HepG2 (cell line): ENCODE measurements at regions not wholly inside any gene's neighbourhood (a gene's known extent, or its start where the extent isn't known, plus 50 kb on each side); places are given as distances from the start of the nearest gene placed in this dataset.

ENCODE experiments used
- ATAC-seq: fragments of 200-7000 bp; cut with Tn5 transposase; 3 replicates; pipeline ENCODE4 v1.9.1; 2020; ENCODE audit warnings: mild to moderate bottlenecking, moderate library complexity
- BruUV-seq: library from RNA; stranded (reverse); fragments of 400-500 nt; replicated peaks from 2 replicates; lab custom pipeline; 2021; lab: Mats Ljungman, UMichigan
- CTCF ChIA-PET: fragments of 300-600 bp; formaldehyde crosslinking; extraction: SDS; loops from one replicate; lab custom pipeline; 2021; ENCODE audit warnings: low total read pairs, inconsistent platforms, low intra/inter-chr PET ratio; lab: Yijun Ruan, JAX
- POLR2A ChIA-PET: fragments of 350-600 bp; sonication (Branson Sonifier 250); formaldehyde crosslinking; loops from one replicate; lab custom pipeline; 2020; ENCODE audit warnings: antibody characterized with exemption, inconsistent platforms; lab: Yijun Ruan, JAX
- DNase-seq: peaks from one replicate; pipeline ENCODE4 v3.0.0-alpha.2; 2015; ENCODE audit warnings: low spot score
- FAIRE-seq: peaks from 3 replicates; lab custom pipeline; 2011; peaks lifted over from hg19 to GRCh38; lab: Jason Lieb, UNC
- H2AFZ ChIP-seq: one replicate; pipeline ENCODE4 v1.6.1; 2011; ENCODE audit warnings: low read length, inconsistent platforms
- H3K27ac ChIP-seq: fragments of 300-600 bp; 3 replicates; pipeline ENCODE4 v1.8.0; 2011; ENCODE audit warnings: mixed run types, mild to moderate bottlenecking, mixed read lengths, low read length, inconsistent platforms; ENCODE audit not compliant: insufficient read depth; ENCODE audit errors: extremely low read length
- H3K27me3 ChIP-seq, 2 experiments: fragments of 200-600 bp in 1 of 2; 2 replicates in 1 of 2; 3 replicates in 1 of 2; pipeline versions ENCODE4 v1.6.0 to v1.8.0; 2011; ENCODE audit warnings: low read length in 2 of 2, mild to moderate bottlenecking in 2 of 2, moderate library complexity in 2 of 2, inconsistent platforms in 1 of 2; ENCODE audit not compliant: insufficient read depth in 2 of 2, control insufficient read depth in 1 of 2
- H3K36me3 ChIP-seq, 2 experiments: fragments of 200-600 bp in 1 of 2; replicated peaks in 1 of 2; 2 replicates in 1 of 2; 3 replicates in 1 of 2; pipeline versions ENCODE4 v1.5.1 to v1.8.0; 2011; ENCODE audit warnings: low read length in 2 of 2, inconsistent platforms in 1 of 2; ENCODE audit not compliant: insufficient read depth in 2 of 2, control insufficient read depth in 1 of 2
- H3K4me1 ChIP-seq: 2 replicates; pipeline ENCODE4 v1.5.1; 2012; ENCODE audit warnings: low read length, inconsistent platforms; ENCODE audit not compliant: insufficient read depth
- H3K4me2 ChIP-seq: 2 replicates; pipeline ENCODE4 v1.6.0; 2011; ENCODE audit warnings: low read depth, low read length, inconsistent platforms
- H3K4me3 ChIP-seq, 3 experiments: fragments of 200-600 bp in 1 of 3; sonication (generic), shearing (Covaris generic) in 1 of 3; replicated peaks in 1 of 3; 2 replicates each; pipeline ENCODE4 v1.5.1; 2011 to 2016; ENCODE audit warnings: low read length in 3 of 3, inconsistent platforms in 2 of 3, low read depth in 2 of 3, mild to moderate bottlenecking in 2 of 3, control low read depth in 1 of 3, mixed read lengths in 1 of 3; ENCODE audit not compliant: insufficient read depth in 1 of 3
- H3K79me2 ChIP-seq: one replicate; pipeline ENCODE4 v1.6.1; 2011; ENCODE audit warnings: low read length, inconsistent platforms; ENCODE audit not compliant: insufficient read depth
- H3K9ac ChIP-seq: 2 replicates; pipeline ENCODE4 v1.6.0; 2011; ENCODE audit warnings: mild to moderate bottlenecking, low read depth, low read length, inconsistent platforms; ENCODE audit not compliant: insufficient read depth
- H3K9me3 ChIP-seq: 2 replicates; pipeline ENCODE4 v1.5.1; 2012; ENCODE audit warnings: mild to moderate bottlenecking, low read length
- H4K20me1 ChIP-seq: 2 replicates; pipeline ENCODE4 v1.6.0; 2011; ENCODE audit warnings: inconsistent platforms, mild to moderate bottlenecking, low read length, moderate library complexity; ENCODE audit not compliant: insufficient read depth
- CENPBD1 ChIP-seq: sonication (generic); formaldehyde crosslinking; IDR thresholded peaks from 2 replicates; pipeline ENCODE4 v1.8.0; 2022; ENCODE audit warnings: missing genetic modification reagents, low read depth, mild to moderate bottlenecking, borderline replicate concordance
- ELK4 ChIP-seq: sonication (generic); formaldehyde crosslinking; IDR thresholded peaks from 2 replicates; pipeline ENCODE4 v1.9.0; 2021; ENCODE audit warnings: missing genetic modification reagents, borderline replicate concordance
- FOXA1 ChIP-seq, 2 experiments: fragments of 450-650 bp in 1 of 2; sonication (generic) in 1 of 2; formaldehyde crosslinking in 1 of 2; IDR thresholded peaks; 2 replicates each; pipeline versions ENCODE4 v1.4.0 to v1.6.1; 2016 to 2020; ENCODE audit warnings: missing genetic modification reagents in 1 of 2
- KDM5A ChIP-seq: fragments of 200-600 bp; sonication (generic); IDR thresholded peaks from 2 replicates; pipeline ENCODE4 v1.7.0; 2018; ENCODE audit warnings: antibody characterized with exemption, mild to moderate bottlenecking, low read length, borderline replicate concordance
- NONO ChIP-seq, 2 experiments: fragments of 450-650 bp in 1 of 2; sonication (generic) in 1 of 2; formaldehyde crosslinking in 1 of 2; IDR thresholded peaks in 1 of 2; conservative IDR thresholded peaks in 1 of 2; 2 replicates each; pipeline versions ENCODE4 v1.6.1 to v1.8.0; 2017 to 2022; ENCODE audit warnings: mild to moderate bottlenecking in 1 of 2, missing genetic modification reagents in 1 of 2, moderate library complexity in 1 of 2
- PCBP2 ChIP-seq: fragments of 200-400 bp; formaldehyde crosslinking; optimal IDR thresholded peaks from 2 replicates; pipeline ENCODE3; 2018; ENCODE audit warnings: low read length, low read depth; ENCODE audit not compliant: poor library complexity, severe bottlenecking
- REPIN1 ChIP-seq: sonication (generic); formaldehyde crosslinking; IDR thresholded peaks from 2 replicates; pipeline ENCODE4 v1.8.0; 2022; ENCODE audit warnings: missing genetic modification reagents, low read depth, mild to moderate bottlenecking, borderline replicate concordance
- ZNF121 ChIP-seq: sonication (generic); formaldehyde crosslinking; IDR thresholded peaks from 2 replicates; pipeline ENCODE4 v1.5.0; 2020; ENCODE audit warnings: mild to moderate bottlenecking, missing genetic modification reagents
- ZSCAN12 ChIP-seq: sonication (generic); formaldehyde crosslinking; IDR thresholded peaks from 2 replicates; pipeline ENCODE4 v1.9.0; 2021; ENCODE audit warnings: mild to moderate bottlenecking, missing genetic modification reagents
- WGBS: methylation state at CpG from one replicate; pipeline ENCODE4 v1.1.6; 2017; ENCODE audit warnings: low lambda C conversion rate; 5-methylcytosine and 5-hydroxymethylcytosine counted together
- in situ Hi-C: cut with HindIII; loops from 2 replicates; pipeline ENCODE4 v1.10.0; 2017; ENCODE audit warnings: low pct_unique_long_range_greater_than_20kb; ENCODE audit not compliant: extremely low pct_ligation_motif_present
- intact Hi-C: fragments of 100-400 bp; cut with micrococcal nuclease; formaldehyde crosslinking; loops from one replicate; pipeline ENCODE4 v1.10.0; 2022; ENCODE audit not compliant: unreplicated experiment

GRCh38 chr19:53703361-53703760, 71.6 kb downstream of the DPRX start:
- Histone ChIP-seq H4K20me1 (no peaks in the 10 kb centered on the region), H3K4me2 (no peak overlapping the region), H3K9me3 (no peaks in the 10 kb centered on the region), H3K4me3 (no peak overlapping the region), H3K27me3 (peaks cover 0 to 14% of the 10 kb centered on the region in 2 experiments; a peak in 3 of 5 replicates), H3K9ac (no peak overlapping the region)
- no peak for DNase-seq
- no TSS peak for BruUV-seq
- in situ Hi-C loops, result no loop called here
- WGBS, result 40% methylated on average over 6 of the region's 6 CpGs
- POLR2A ChIA-PET, result no interaction called here
- FAIRE-seq, result no peak
- CTCF ChIA-PET, result no interaction called here
- TF ChIP-seq ZNF121 (CRISPR knock-in tag), result 0 out of 2 replicates have a peak, but pooled peaks have one; percentile 10
- no peak for TF ChIP-seq REPIN1 (CRISPR knock-in tag)
- TF ChIP-seq, all 625 proteins: peak for 1
- intact Hi-C loops, result no loop called here
- Histone ChIP-seq H3K79me2 (no peaks in the 10 kb centered on the region), H3K36me3 (no peaks in the 10 kb centered on the region), H3K27ac (no peak overlapping the region), H2AFZ (no peak overlapping the region), H3K4me1 (no peaks in the 10 kb centered on the region)
- ATAC-seq, result no peak

- no peak for FAIRE-seq
These were observed 72.2 kb downstream of the DPRX start for GRCh38 chr19:53704011-53704410.

More at GRCh38 chr19:53704011-53704410, 72.2 kb downstream of the DPRX start:
- POLR2A ChIA-PET, result no interaction called here
- Histone ChIP-seq H3K9me3 (no peaks in the 10 kb centered on the region), H2AFZ (no peak overlapping the region)
- in situ Hi-C loops, result no loop called here
- no peak for TF ChIP-seq NONO (IDR thresholded peaks at IDR 0.05)
- no peak for TF ChIP-seq NONO (CRISPR knock-in tag; conservative IDR thresholded peaks at IDR 0.05)
- no peak for TF ChIP-seq PCBP2
- TF ChIP-seq ZSCAN12 (CRISPR knock-in tag), result no peak
- no peak for TF ChIP-seq FOXA1 (IDR thresholded peaks at IDR 0.05)
- TF ChIP-seq FOXA1 (CRISPR knock-in tag; IDR thresholded peaks at IDR 0.05), result no peak
- no peak for TF ChIP-seq KDM5A
- no peak for TF ChIP-seq ELK4
- no peak for TF ChIP-seq CENPBD1 (CRISPR knock-in tag)
- TF ChIP-seq, all 625 proteins: peak for 0
- Histone ChIP-seq H3K27ac (no peak overlapping the region), H3K4me2 (no peak overlapping the region), H4K20me1 (no peaks in the 10 kb centered on the region), H3K27me3 (peaks cover 0 to 12% of the 10 kb centered on the region in 2 experiments; a peak in 3 of 5 replicates), H3K9ac (no peak overlapping the region), H3K4me3 (no peak overlapping the region), H3K36me3 (no peaks in the 10 kb centered on the region), H3K79me2 (no peaks in the 10 kb centered on the region), H3K4me1 (no peaks in the 10 kb centered on the region)
- WGBS, result 50% methylated on average over 8 of the region's 8 CpGs
- no TSS peak for BruUV-seq
- CTCF ChIA-PET, result no interaction called here
- ATAC-seq (no peak), DNase-seq (no peak)
- intact Hi-C loops, result no loop called here
